Erythroblast (primary cell): ENCODE measurements at regions not wholly inside any gene's neighbourhood (a gene's known extent, or its start where the extent isn't known, plus 50 kb on each side); places are given as distances from the start of the nearest gene placed in this dataset.

Experiments
- GATA1 ChIP-seq: IDR thresholded peaks from 2 replicates; pipeline ENCODE4 v1.6.1; 2011; ENCODE audit warnings: low read depth, mild to moderate bottlenecking, control low read depth, low read length, moderate library complexity
- POLR2A ChIP-seq: IDR thresholded peaks from 2 replicates; pipeline ENCODE4 v1.6.1; 2011; ENCODE audit warnings: mild to moderate bottlenecking, low read length

GRCh38 chr1:80579055-80579454, 1221.7 kb upstream of the ADGRL2 start:
- TF ChIP-seq POLR2A (no peak), GATA1 (no peak)
